ENCODE measurements at regions not wholly inside any gene's neighbourhood (a gene's known extent, or its start where the extent isn't known, plus 50 kb on each side); places are given as distances from the start of the nearest gene placed in this dataset.

DNA sequence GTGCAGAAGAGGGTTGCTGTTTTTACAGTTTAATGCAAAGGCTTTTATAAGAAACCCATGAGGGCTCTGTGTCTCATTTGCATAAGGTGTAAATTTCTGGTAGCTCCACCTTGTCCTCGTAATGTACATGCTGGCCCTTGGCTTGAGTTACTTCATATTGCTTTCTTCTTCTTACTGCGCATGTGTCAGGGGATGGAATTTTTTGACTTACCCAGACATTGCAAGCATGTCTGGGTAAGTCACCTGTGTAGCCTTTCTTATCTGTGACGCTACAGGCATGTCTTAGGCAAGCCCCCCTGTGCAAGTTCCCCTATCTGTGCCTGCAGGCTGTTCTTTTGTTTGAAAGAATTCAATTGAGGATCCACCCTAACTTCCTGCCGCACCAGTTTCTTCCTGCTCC lies 274.2 kb downstream of the ETNK1 start:
- no peaks in the 10 kb centered on the region for H3K9me3 ChIP-seq
- intact Hi-C loops (cut with DNase I; ENCODE audit: low total_unique reads) = no loop called here
- H3K4me1 ChIP-seq = no peaks in the 10 kb centered on the region
- no peaks in the 10 kb centered on the region for H3K36me3 ChIP-seq (ENCODE audit: low read depth, missing control alignments)
- no peak overlapping the region for H3K27ac ChIP-seq
- no peak for DNase-seq
- TF ChIP-seq, protein P1, sequence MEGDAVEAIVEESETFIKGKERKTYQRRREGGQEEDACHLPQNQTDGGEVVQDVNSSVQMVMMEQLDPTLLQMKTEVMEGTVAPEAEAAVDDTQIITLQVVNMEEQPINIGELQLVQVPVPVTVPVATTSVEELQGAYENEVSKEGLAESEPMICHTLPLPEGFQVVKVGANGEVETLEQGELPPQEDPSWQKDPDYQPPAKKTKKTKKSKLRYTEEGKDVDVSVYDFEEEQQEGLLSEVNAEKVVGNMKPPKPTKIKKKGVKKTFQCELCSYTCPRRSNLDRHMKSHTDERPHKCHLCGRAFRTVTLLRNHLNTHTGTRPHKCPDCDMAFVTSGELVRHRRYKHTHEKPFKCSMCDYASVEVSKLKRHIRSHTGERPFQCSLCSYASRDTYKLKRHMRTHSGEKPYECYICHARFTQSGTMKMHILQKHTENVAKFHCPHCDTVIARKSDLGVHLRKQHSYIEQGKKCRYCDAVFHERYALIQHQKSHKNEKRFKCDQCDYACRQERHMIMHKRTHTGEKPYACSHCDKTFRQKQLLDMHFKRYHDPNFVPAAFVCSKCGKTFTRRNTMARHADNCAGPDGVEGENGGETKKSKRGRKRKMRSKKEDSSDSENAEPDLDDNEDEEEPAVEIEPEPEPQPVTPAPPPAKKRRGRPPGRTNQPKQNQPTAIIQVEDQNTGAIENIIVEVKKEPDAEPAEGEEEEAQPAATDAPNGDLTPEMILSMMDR (IDR thresholded peaks at IDR 0.05) = no peak
- H3K4me3 ChIP-seq = no peak overlapping the region
- H3K27me3 ChIP-seq = no peaks in the 10 kb centered on the region
- 85 to 93% methylated on average over 4 of the region's 4 CpGs for WGBS, 2 donors

DNA sequence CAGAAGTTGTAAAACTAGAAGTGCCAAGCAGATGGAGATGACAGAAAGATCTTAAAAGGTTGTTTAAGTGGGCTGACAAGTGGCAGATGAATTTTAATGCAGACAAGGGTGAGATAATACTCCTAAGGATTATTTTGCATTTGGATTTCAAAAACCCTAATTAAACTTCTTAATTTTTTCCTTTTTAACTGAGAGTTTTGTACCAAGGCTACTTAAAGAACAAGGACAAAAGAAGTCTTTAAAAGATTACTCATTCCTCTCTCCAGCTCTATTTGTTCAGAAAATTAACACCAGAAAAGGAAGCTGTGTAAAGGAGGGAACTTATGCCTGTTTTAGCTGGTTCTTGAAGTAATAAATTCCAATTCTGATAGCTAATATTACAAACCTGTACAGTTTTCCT lies 275.4 kb downstream of the ETNK1 start:
- H3K4me1 ChIP-seq = no peaks in the 10 kb centered on the region
- no peak overlapping the region for H3K4me3 ChIP-seq
- H3K9me3 ChIP-seq = no peaks in the 10 kb centered on the region
- no peaks in the 10 kb centered on the region for H3K27me3 ChIP-seq
- TF ChIP-seq, protein P1 (IDR thresholded peaks at IDR 0.05) = no peak
- H3K27ac ChIP-seq = no peak overlapping the region
- no peak for DNase-seq
- intact Hi-C loops (cut with DNase I; ENCODE audit: low total_unique reads) = no loop called here
- no peaks in the 10 kb centered on the region for H3K36me3 ChIP-seq (ENCODE audit: low read depth, missing control alignments)

DNA sequence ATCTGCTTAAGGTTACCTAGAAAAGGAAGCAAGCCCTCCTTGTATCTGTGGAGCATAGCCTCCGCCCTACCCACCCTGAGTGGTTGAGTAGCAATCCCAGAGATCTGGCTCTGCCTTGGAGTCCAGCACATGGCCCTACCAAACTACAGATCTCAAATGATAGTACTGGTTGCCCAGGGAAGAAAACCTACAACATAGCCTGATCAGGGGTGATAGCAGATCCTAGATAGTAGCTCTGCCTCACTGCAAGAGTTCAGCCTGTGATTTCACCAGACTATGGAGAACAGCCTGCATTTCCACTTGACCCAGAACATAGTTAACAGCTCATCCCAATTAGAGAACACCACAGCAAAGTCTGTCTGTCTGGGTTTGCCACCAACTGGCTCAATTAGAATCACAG lies 279.5 kb downstream of the ETNK1 start:
- intact Hi-C loops (cut with DNase I; ENCODE audit: low total_unique reads) = no loop called here
- Histone ChIP-seq H3K9me3 (no peaks in the 10 kb centered on the region), H3K36me3 (ENCODE audit: low read depth, missing control alignments) (no peaks in the 10 kb centered on the region), H3K27me3 (no peaks in the 10 kb centered on the region), H3K4me3 (no peak overlapping the region), H3K27ac (no peak overlapping the region), H3K4me1 (no peaks in the 10 kb centered on the region)
- WGBS, 2 donors = 100% methylated on average over 1 of the region's 1 CpG; no CpG with 5 or more reads in 1 of the 2 donors
- DNase-seq = no peak
- TF ChIP-seq, protein P1 (IDR thresholded peaks at IDR 0.05) = no peak
- no peak for TF ChIP-seq POLR2A (IDR thresholded peaks at IDR 0.05)

DNA sequence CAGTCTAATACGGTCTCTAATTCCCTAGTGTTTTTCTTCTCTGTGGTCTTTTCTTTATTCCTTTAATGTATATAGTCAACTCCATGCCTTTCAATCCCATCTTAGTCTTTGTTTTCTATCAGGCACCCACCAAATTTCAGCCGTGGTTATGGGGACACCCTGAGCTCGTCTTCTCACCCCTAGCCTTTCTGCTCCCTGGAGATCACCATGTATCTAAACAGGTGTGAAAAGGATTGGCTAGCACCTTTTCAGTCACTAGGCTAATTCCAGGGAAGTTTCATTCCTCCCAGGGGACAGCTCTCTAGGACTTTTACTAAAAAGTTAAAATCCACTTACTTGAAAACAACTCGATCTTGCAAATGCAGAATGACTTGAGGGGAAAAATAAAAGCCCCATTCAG lies 291.3 kb downstream of the ETNK1 start:
- Histone ChIP-seq H3K4me1 (no peaks in the 10 kb centered on the region), H3K36me3 (ENCODE audit: low read depth, missing control alignments) (no peaks in the 10 kb centered on the region), H3K9me3 (no peaks in the 10 kb centered on the region), H3K4me3 (no peak overlapping the region), H3K27me3 (no peaks in the 10 kb centered on the region), H3K27ac (no peak overlapping the region)
- intact Hi-C loops (cut with DNase I; ENCODE audit: low total_unique reads) = no loop called here
- no peak for TF ChIP-seq POLR2A (IDR thresholded peaks at IDR 0.05)
- TF ChIP-seq, protein P1 (IDR thresholded peaks at IDR 0.05) = no peak
- no peak for DNase-seq
- 70 to 77% methylated on average over 4 of the region's 4 CpGs for WGBS, 2 donors

DNA sequence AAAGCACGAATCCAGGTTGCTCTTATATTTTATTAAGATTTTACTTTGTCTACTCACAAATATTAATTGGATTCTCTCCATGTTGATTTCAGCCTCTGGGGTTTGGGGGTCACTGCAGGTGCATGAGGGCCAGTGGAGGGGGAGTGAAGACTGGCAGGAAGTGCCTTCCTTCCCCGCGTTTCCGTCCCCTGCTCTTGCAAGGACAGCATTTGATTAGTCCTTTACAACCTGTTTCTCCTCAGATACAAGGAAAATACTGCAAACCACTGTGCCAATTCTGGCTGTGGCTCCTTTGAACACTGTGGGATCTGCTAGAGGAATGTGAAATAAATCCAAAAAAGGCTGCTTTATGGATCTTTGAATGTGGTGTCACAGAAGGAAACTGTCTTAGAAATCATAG lies 291.8 kb downstream of the ETNK1 start:
- intact Hi-C loops (cut with DNase I; ENCODE audit: low total_unique reads) = no loop called here
- Histone ChIP-seq H3K9me3 (no peaks in the 10 kb centered on the region), H3K27me3 (no peaks in the 10 kb centered on the region), H3K4me1 (no peaks in the 10 kb centered on the region), H3K36me3 (ENCODE audit: low read depth, missing control alignments) (no peaks in the 10 kb centered on the region), H3K27ac (no peak overlapping the region), H3K4me3 (no peak overlapping the region)
- TF ChIP-seq POLR2A (IDR thresholded peaks at IDR 0.05) = no peak
- TF ChIP-seq, protein P1 (IDR thresholded peaks at IDR 0.05) = no peak
- DNase-seq = no peak
- 40 to 54% methylated on average over 4 of the region's 4 CpGs for WGBS, 2 donors

All from testis (tissue), 2 donors.